Transverse colon (tissue), 4 donors: ENCODE measurements at regions not wholly inside any gene's neighbourhood (a gene's known extent, or its start where the extent isn't known, plus 50 kb on each side); places are given as distances from the start of the nearest gene placed in this dataset.

Experiments
- POLR2AphosphoS5 ChIP-seq, 3 donors: sonication (generic); formaldehyde crosslinking; IDR thresholded peaks; one replicate each; pipeline ENCODE4 v1.6.1; 2016; ENCODE audit warnings: antibody characterized with exemption in 3 of 3
- TF ChIP-seq, protein P1 (sequence below), 5 experiments: fragments of 200-600 bp in 3 of 5; fragments of 450-650 bp in 2 of 5; sonication (generic) in 3 of 5; IDR thresholded peaks; 1 replicate in 2 of 5; 2 replicates in 3 of 5; pipeline ENCODE4 v1.5.1; 2016 to 2017; ENCODE audit warnings: antibody characterized with exemption in 5 of 5, inconsistent platforms in 3 of 5, mild to moderate bottlenecking in 2 of 5, moderate library complexity in 1 of 5

DNA sequence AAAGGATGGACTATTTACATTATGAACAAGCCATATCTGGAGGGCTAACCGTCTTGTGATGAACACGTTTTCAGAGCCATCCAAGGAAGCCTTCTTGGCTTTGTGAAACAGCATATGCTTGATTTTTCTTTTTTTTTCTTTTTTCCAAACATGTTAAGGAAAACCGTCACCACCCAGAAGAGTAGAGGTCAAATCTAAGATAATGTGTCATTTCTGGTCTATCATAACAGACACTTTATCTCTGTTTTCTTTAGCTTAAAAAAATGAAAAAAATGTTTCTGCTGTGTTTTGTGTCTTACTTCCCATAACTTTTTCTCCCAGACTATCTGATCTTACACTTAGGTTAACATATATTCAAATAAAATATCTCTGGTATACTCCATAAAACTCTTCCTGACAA lies 76.1 kb upstream of the DGKB start:
- TF ChIP-seq, protein P1, sequence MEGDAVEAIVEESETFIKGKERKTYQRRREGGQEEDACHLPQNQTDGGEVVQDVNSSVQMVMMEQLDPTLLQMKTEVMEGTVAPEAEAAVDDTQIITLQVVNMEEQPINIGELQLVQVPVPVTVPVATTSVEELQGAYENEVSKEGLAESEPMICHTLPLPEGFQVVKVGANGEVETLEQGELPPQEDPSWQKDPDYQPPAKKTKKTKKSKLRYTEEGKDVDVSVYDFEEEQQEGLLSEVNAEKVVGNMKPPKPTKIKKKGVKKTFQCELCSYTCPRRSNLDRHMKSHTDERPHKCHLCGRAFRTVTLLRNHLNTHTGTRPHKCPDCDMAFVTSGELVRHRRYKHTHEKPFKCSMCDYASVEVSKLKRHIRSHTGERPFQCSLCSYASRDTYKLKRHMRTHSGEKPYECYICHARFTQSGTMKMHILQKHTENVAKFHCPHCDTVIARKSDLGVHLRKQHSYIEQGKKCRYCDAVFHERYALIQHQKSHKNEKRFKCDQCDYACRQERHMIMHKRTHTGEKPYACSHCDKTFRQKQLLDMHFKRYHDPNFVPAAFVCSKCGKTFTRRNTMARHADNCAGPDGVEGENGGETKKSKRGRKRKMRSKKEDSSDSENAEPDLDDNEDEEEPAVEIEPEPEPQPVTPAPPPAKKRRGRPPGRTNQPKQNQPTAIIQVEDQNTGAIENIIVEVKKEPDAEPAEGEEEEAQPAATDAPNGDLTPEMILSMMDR (IDR thresholded peaks at IDR 0.05) = no peak
- TF ChIP-seq POLR2AphosphoS5 (IDR thresholded peaks at IDR 0.05) = no peak
